ENCODE measurements at regions not wholly inside any gene's neighbourhood (a gene's known extent, or its start where the extent isn't known, plus 50 kb on each side); places are given as distances from the start of the nearest gene placed in this dataset.

GRCh38 chr21:27837936-27838335 lies 871.0 kb upstream of the ADAMTS5 start:
- no peak for DNase-seq

- no peak for DNase-seq
Observed at GRCh38 chr21:27833298-27833697, 866.4 kb upstream of the ADAMTS5 start.

GRCh38 chr21:27831816-27832569 lies 865.1 kb upstream of the ADAMTS5 start:
- DNase-seq: no peak

- no peak for DNase-seq
Observed at GRCh38 chr21:27831177-27831576, 864.3 kb upstream of the ADAMTS5 start.

GRCh38 chr21:27827972-27828371 lies 861.1 kb upstream of the ADAMTS5 start:
- DNase-seq: no peak

- DNase-seq: no peak
Observed at GRCh38 chr21:27825035-27825434, 858.1 kb upstream of the ADAMTS5 start.

GRCh38 chr21:27823652-27824201 lies 856.8 kb upstream of the ADAMTS5 start:
- no peak for DNase-seq

GRCh38 chr21:27820342-27820741 lies 853.5 kb upstream of the ADAMTS5 start:
- no peak for DNase-seq

- no peak for DNase-seq
Observed at GRCh38 chr21:27819299-27819698, 852.4 kb upstream of the ADAMTS5 start.

GRCh38 chr21:27818847-27819246 lies 852.0 kb upstream of the ADAMTS5 start:
- no peak for DNase-seq

GRCh38 chr21:27817902-27818623 lies 851.2 kb upstream of the ADAMTS5 start:
- DNase-seq: no peak

- no peak for DNase-seq
Observed at GRCh38 chr21:27817074-27817473, 850.2 kb upstream of the ADAMTS5 start.

- DNase-seq: no peak
Observed at GRCh38 chr21:27816301-27816700, 849.4 kb upstream of the ADAMTS5 start.

- DNase-seq: no peak
Observed at GRCh38 chr21:27814226-27814625, 847.3 kb upstream of the ADAMTS5 start.

- DNase-seq: peak in 53 of 56 donors; percentile 12 to 90 (median 75)
Observed at GRCh38 chr21:27813750-27814149, 846.9 kb upstream of the ADAMTS5 start.

- DNase-seq: no peak
Observed at GRCh38 chr21:27813344-27813743, 846.5 kb upstream of the ADAMTS5 start.

- no peak for DNase-seq
Observed at GRCh38 chr21:27812279-27812678, 845.4 kb upstream of the ADAMTS5 start.

- no peak for DNase-seq
Observed at GRCh38 chr21:27808923-27809322, 842.0 kb upstream of the ADAMTS5 start.

GRCh38 chr21:27807596-27807995 lies 840.7 kb upstream of the ADAMTS5 start:
- peak in 1 of 56 donors; percentile 14 for DNase-seq

GRCh38 chr21:27806281-27806680 lies 839.4 kb upstream of the ADAMTS5 start:
- no peak for DNase-seq

- no peak for DNase-seq
Observed at GRCh38 chr21:27805696-27806095, 838.8 kb upstream of the ADAMTS5 start.

GRCh38 chr21:27804515-27804914 lies 837.6 kb upstream of the ADAMTS5 start:
- no peak for DNase-seq

GRCh38 chr21:27803571-27803970 lies 836.7 kb upstream of the ADAMTS5 start:
- DNase-seq: no peak
